Stomach (tissue), 8 donors: ENCODE measurements at regions not wholly inside any gene's neighbourhood (a gene's known extent, or its start where the extent isn't known, plus 50 kb on each side); places are given as distances from the start of the nearest gene placed in this dataset.
A peak's percentile ranks its signal among the peaks of the same experiment; 100 is the strongest.

Source experiments
- DNase-seq, 2 donors: peaks; one replicate each; pipeline versions ENCODE4 v3.0.0 to v3.0.0-alpha.2; 2013 to 2019
- H3K27ac ChIP-seq, 5 donors: fragments of 200-600 bp in 4 of 5; sonication (generic) in 4 of 5; one replicate each; pipeline ENCODE4 v1.5.1; 2013 to 2019; ENCODE audit warnings: mild to moderate bottlenecking in 1 of 5, moderate library complexity in 1 of 5
- H3K27me3 ChIP-seq, 3 donors: fragments of 200-600 bp; sonication (generic); one replicate each; pipeline ENCODE4 v1.5.1; 2017 to 2019; ENCODE audit warnings: mixed run types in 1 of 3
- H3K36me3 ChIP-seq, 4 donors: fragments of 200-600 bp; sonication (generic); 1 replicate in 3 of 4; 2 replicates in 1 of 4; pipeline ENCODE4 v1.5.1; 2016 to 2019
- H3K4me1 ChIP-seq, 4 donors: fragments of 200-600 bp; sonication (generic); one replicate each; pipeline ENCODE4 v1.5.1; 2016 to 2019
- H3K4me3 ChIP-seq, 4 donors: fragments of 200-600 bp; sonication (generic) in 3 of 4; one replicate each; pipeline ENCODE4 v1.5.1; 2016 to 2019; ENCODE audit warnings: mild to moderate bottlenecking in 1 of 4
- H3K9me3 ChIP-seq, 4 donors: fragments of 200-600 bp; sonication (generic); one replicate each; pipeline ENCODE4 v1.5.1; 2016 to 2019
- EP300 ChIP-seq: sonication (generic); formaldehyde crosslinking; IDR thresholded peaks from one replicate; pipeline ENCODE4 v1.6.1; 2017; ENCODE audit warnings: antibody characterized with exemption
- POLR2A ChIP-seq, 4 donors: fragments of 450-650 bp; IDR thresholded peaks; one replicate each; pipeline ENCODE4 v1.6.1; 2016; ENCODE audit warnings: antibody characterized with exemption in 4 of 4, control low read depth in 2 of 4, mild to moderate bottlenecking in 1 of 4, moderate library complexity in 1 of 4
- POLR2AphosphoS5 ChIP-seq, 3 donors: sonication (generic); formaldehyde crosslinking; IDR thresholded peaks; one replicate each; pipeline ENCODE4 v1.6.1; 2016; ENCODE audit warnings: antibody characterized with exemption in 3 of 3
- WGBS, 5 donors: extraction: QIAGEN DNeasy Blood & Tissue Kit in 3 of 5; methylation state at CpG; one replicate each; pipeline versions ENCODE4 v1.1.5 to v1.1.7; 2013 to 2018; 5-methylcytosine and 5-hydroxymethylcytosine counted together
- intact Hi-C: fragments of 100-400 bp; cut with DNase I; formaldehyde crosslinking; loops from one replicate; pipeline ENCODE4 v1.15.1; 2023; ENCODE audit warnings: low total_unique reads
- TF ChIP-seq, protein P1 (sequence below), 7 experiments: fragments of 450-650 bp in 4 of 7; fragments of 200-600 bp in 3 of 7; sonication (generic) in 3 of 7; IDR thresholded peaks; one replicate each; pipeline ENCODE4 v1.5.1; 2016 to 2019; ENCODE audit warnings: antibody characterized with exemption in 7 of 7, control low read depth in 2 of 7, mild to moderate bottlenecking in 1 of 7
- donor health status: healthy with polysubstance abuse.
- donor health status: Bipolar disorder and iron deficiency.
- donor health status: healthy.

DNA sequence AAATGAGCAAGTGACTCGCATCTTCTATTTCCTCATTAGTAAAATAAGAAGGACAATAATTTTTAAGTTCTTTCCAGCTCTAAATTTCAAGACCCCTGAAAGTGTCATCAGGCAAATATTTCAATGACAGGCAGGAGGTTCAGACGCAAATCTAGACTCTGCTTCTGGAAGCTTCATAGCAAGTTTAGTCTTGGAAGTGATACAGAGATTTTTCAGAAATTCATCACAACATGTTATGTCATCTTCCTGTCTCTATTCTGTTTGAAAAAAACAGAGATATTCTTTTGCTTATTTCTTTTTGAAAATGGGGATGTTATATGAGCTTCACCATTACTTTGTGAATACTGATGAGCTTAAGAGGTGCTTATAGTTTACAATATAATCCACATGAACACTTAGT, 74.0 kb downstream of the C3orf85 start:
- H3K36me3 ChIP-seq: no peaks in the 10 kb centered on the region
- 58 to 77% (median 71%) methylated on average over 2 of the region's 2 CpGs for WGBS, 5 donors
- no peak for DNase-seq
- intact Hi-C loops: no loop called here
- no peaks in the 10 kb centered on the region for H3K9me3 ChIP-seq
- H3K4me1 ChIP-seq: no peaks in the 10 kb centered on the region
- H3K27ac ChIP-seq: no peak overlapping the region
- H3K4me3 ChIP-seq: no peak overlapping the region
- no peak for TF ChIP-seq POLR2AphosphoS5 (IDR thresholded peaks at IDR 0.05)
- TF ChIP-seq, protein P1, sequence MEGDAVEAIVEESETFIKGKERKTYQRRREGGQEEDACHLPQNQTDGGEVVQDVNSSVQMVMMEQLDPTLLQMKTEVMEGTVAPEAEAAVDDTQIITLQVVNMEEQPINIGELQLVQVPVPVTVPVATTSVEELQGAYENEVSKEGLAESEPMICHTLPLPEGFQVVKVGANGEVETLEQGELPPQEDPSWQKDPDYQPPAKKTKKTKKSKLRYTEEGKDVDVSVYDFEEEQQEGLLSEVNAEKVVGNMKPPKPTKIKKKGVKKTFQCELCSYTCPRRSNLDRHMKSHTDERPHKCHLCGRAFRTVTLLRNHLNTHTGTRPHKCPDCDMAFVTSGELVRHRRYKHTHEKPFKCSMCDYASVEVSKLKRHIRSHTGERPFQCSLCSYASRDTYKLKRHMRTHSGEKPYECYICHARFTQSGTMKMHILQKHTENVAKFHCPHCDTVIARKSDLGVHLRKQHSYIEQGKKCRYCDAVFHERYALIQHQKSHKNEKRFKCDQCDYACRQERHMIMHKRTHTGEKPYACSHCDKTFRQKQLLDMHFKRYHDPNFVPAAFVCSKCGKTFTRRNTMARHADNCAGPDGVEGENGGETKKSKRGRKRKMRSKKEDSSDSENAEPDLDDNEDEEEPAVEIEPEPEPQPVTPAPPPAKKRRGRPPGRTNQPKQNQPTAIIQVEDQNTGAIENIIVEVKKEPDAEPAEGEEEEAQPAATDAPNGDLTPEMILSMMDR (IDR thresholded peaks at IDR 0.05): no peak
- TF ChIP-seq EP300: no peak
- no peak for TF ChIP-seq POLR2A (IDR thresholded peaks at IDR 0.05)
- no peaks in the 10 kb centered on the region for H3K27me3 ChIP-seq

GRCh38 chr3:109211941-109212340, 75.4 kb downstream of the C3orf85 start:
- Histone ChIP-seq H3K27ac (no peak overlapping the region), H3K27me3 (no peaks in the 10 kb centered on the region), H3K4me1 (no peaks in the 10 kb centered on the region), H3K4me3 (no peak overlapping the region), H3K36me3 (no peaks in the 10 kb centered on the region), H3K9me3 (no peaks in the 10 kb centered on the region)
- intact Hi-C loops: no loop called here
- 71 to 89% (median 83%) methylated on average over 4 of the region's 4 CpGs for WGBS, 5 donors
- TF ChIP-seq POLR2A (IDR thresholded peaks at IDR 0.05) (no peak), EP300 (no peak), POLR2AphosphoS5 (IDR thresholded peaks at IDR 0.05) (no peak)
- TF ChIP-seq, protein P1 (IDR thresholded peaks at IDR 0.05): no peak
- DNase-seq: no peak

DNA sequence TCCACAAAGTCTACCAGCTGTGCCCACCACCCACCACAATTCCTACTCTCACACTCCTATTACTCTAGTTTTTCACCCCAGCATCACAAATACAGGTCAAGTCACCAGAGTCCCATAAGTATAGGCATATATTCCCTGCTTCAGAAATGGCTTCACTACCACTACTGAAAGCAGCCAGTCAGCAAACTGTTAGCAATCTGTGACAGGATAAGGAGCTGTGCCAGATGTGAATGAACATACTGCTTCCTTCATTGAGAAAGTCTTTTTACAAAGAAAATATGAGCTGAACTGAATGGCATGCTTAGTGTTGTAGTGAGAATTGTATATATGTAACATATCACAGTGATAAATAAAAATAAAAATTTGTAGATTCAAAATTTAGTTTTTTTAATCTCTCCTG, 76.8 kb downstream of the C3orf85 start:
- Histone ChIP-seq H3K27me3 (no peaks in the 10 kb centered on the region), H3K27ac (no peak overlapping the region), H3K4me3 (no peak overlapping the region), H3K36me3 (no peaks in the 10 kb centered on the region), H3K9me3 (peaks cover 0 to 3% (median under 1%) of the 10 kb centered on the region in 4 donors), H3K4me1 (no peaks in the 10 kb centered on the region)
- peak in 1 of 2 donors; percentile 22 for DNase-seq
- no peak for TF ChIP-seq POLR2A (IDR thresholded peaks at IDR 0.05)
- TF ChIP-seq POLR2AphosphoS5 (IDR thresholded peaks at IDR 0.05): no peak
- no peak for TF ChIP-seq EP300
- TF ChIP-seq, protein P1 (IDR thresholded peaks at IDR 0.05): no peak
- intact Hi-C loops: no loop called here

DNA sequence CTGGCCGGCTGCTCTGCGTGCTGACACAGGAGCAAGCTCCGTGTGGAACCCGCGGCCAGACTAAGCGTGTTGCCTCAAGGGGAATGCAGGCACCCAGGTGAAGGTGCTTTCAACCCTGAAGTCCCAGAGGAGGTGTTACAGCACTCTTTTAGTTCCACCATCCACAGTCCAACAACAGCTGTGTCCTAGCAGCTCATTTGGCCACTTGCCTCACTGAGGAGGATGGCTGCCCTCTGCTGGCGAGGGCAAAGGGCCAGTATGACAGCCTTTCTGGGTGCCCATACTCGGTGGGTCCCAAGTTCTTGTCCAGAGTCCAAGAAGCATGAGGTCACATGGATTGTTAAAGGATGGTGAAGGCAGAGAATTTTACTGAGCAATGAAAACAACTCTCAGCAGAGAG, 87.8 kb downstream of the C3orf85 start:
- 82 to 88% (median 85%) methylated on average over 8 of the region's 8 CpGs for WGBS, 5 donors
- peak; percentile 20 to 42 for DNase-seq
- TF ChIP-seq EP300: no peak
- H3K27me3 ChIP-seq: no peaks in the 10 kb centered on the region
- no peaks in the 10 kb centered on the region for H3K36me3 ChIP-seq
- no peaks in the 10 kb centered on the region for H3K4me1 ChIP-seq
- H3K9me3 ChIP-seq: peaks cover 0 to 2% (median 0%) of the 10 kb centered on the region in 4 donors
- no peak overlapping the region for H3K27ac ChIP-seq
- intact Hi-C loops: no loop called here
- no peak overlapping the region for H3K4me3 ChIP-seq

DNA sequence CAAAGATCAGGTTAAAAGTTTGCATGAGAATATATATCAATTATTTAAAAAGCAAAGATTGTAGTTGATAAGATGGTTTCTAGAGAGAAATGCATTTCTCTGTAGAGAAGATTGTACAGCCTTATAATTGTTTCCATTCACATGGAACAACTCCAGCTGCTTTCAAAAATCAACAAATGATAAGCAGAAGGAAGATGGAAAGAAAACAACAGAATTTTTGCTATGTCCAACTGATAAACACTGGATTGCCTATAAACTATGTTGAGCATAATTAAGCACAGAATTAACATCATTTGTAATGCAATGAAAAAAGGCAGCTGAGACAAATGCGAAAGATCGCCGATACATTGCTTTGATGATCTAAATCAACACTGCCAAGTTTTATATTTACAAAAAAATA, 89.0 kb downstream of the C3orf85 start:
- intact Hi-C loops: no loop called here
- H3K4me3 ChIP-seq: no peak overlapping the region
- TF ChIP-seq, protein P1 (IDR thresholded peaks at IDR 0.05): no peak
- H3K27me3 ChIP-seq: no peaks in the 10 kb centered on the region
- no peaks in the 10 kb centered on the region for H3K4me1 ChIP-seq
- DNase-seq: peak in 1 of 2 donors; percentile 32
- WGBS, 5 donors: 51 to 81% (median 66%) methylated on average over 3 of the region's 3 CpGs
- H3K27ac ChIP-seq: no peak overlapping the region
- H3K36me3 ChIP-seq: no peaks in the 10 kb centered on the region
- H3K9me3 ChIP-seq: no peaks in the 10 kb centered on the region
